Vagina (tissue), 2 donors: ENCODE measurements at regions not wholly inside any gene's neighbourhood (a gene's known extent, or its start where the extent isn't known, plus 50 kb on each side); places are given as distances from the start of the nearest gene placed in this dataset.

Source experiments
- DNase-seq, 2 donors: peaks; one replicate each; pipeline ENCODE4 v3.0.0-alpha.2; 2017; ENCODE audit errors: extremely low spot score in 2 of 2
- H3K27ac ChIP-seq: fragments of 200-600 bp; sonication (generic); one replicate; pipeline ENCODE4 v1.5.1; 2019
- H3K27me3 ChIP-seq: fragments of 200-600 bp; sonication (generic); one replicate; pipeline ENCODE4 v1.5.1; 2019
- H3K36me3 ChIP-seq, 2 donors: fragments of 200-600 bp; sonication (generic); one replicate each; pipeline ENCODE4 v1.5.1; 2017 to 2019
- H3K4me1 ChIP-seq: fragments of 200-600 bp; sonication (generic); one replicate; pipeline ENCODE4 v1.5.1; 2019
- H3K4me3 ChIP-seq, 2 donors: fragments of 200-600 bp; sonication (generic); 1 replicate in 1 of 2; 2 replicates in 1 of 2; pipeline ENCODE4 v1.5.1; 2016 to 2019
- H3K9me3 ChIP-seq: fragments of 200-600 bp; sonication (generic); one replicate; pipeline ENCODE4 v1.5.1; 2019
- POLR2A ChIP-seq, 2 donors: fragments of 450-650 bp; IDR thresholded peaks; one replicate each; pipeline ENCODE4 v1.6.1; 2017; ENCODE audit warnings: antibody characterized with exemption in 2 of 2, mild to moderate bottlenecking in 2 of 2, moderate library complexity in 2 of 2
- POLR2AphosphoS5 ChIP-seq, 2 donors: sonication (generic); formaldehyde crosslinking; IDR thresholded peaks; one replicate each; pipeline ENCODE4 v1.9.0; 2017; ENCODE audit warnings: antibody characterized with exemption in 2 of 2, mild to moderate bottlenecking in 2 of 2, low read depth in 1 of 2; ENCODE audit not compliant: insufficient read depth in 1 of 2
- intact Hi-C: fragments of 100-400 bp; cut with DNase I; formaldehyde crosslinking; loops from one replicate; pipeline ENCODE4 v1.15.1; 2023
- TF ChIP-seq, protein P1 (sequence below), 3 experiments: fragments of 450-650 bp in 2 of 3; fragments of 200-600 bp in 1 of 3; sonication (generic) in 1 of 3; IDR thresholded peaks; one replicate each; pipeline ENCODE4 v1.5.1; 2017 to 2019; ENCODE audit warnings: antibody characterized with exemption in 3 of 3, mild to moderate bottlenecking in 2 of 3, moderate library complexity in 2 of 3

- TF ChIP-seq, protein P1, sequence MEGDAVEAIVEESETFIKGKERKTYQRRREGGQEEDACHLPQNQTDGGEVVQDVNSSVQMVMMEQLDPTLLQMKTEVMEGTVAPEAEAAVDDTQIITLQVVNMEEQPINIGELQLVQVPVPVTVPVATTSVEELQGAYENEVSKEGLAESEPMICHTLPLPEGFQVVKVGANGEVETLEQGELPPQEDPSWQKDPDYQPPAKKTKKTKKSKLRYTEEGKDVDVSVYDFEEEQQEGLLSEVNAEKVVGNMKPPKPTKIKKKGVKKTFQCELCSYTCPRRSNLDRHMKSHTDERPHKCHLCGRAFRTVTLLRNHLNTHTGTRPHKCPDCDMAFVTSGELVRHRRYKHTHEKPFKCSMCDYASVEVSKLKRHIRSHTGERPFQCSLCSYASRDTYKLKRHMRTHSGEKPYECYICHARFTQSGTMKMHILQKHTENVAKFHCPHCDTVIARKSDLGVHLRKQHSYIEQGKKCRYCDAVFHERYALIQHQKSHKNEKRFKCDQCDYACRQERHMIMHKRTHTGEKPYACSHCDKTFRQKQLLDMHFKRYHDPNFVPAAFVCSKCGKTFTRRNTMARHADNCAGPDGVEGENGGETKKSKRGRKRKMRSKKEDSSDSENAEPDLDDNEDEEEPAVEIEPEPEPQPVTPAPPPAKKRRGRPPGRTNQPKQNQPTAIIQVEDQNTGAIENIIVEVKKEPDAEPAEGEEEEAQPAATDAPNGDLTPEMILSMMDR (IDR thresholded peaks at IDR 0.05) = no peak
- no peak for TF ChIP-seq POLR2A (IDR thresholded peaks at IDR 0.05)
- TF ChIP-seq POLR2AphosphoS5 (IDR thresholded peaks at IDR 0.05; ENCODE audit: insufficient read depth in 1 of 2, low read depth in 1 of 2) = no peak
- no peaks in the 10 kb centered on the region for H3K36me3 ChIP-seq
- no peaks in the 10 kb centered on the region for H3K27me3 ChIP-seq
- H3K4me1 ChIP-seq = no peaks in the 10 kb centered on the region
- peak; percentile 67 to 78 for DNase-seq
- H3K4me3 ChIP-seq = no peak overlapping the region
- intact Hi-C loops = no loop called here
- H3K27ac ChIP-seq = no peak overlapping the region
- H3K9me3 ChIP-seq = no peaks in the 10 kb centered on the region
Observed at GRCh38 chr14:99323603-99324185, 51.7 kb upstream of the BCL11B start.

GRCh38 chr14:99322731-99323599 lies 51.0 kb upstream of the BCL11B start:
- Histone ChIP-seq H3K27ac (no peak overlapping the region), H3K27me3 (no peaks in the 10 kb centered on the region), H3K4me3 (no peak overlapping the region), H3K4me1 (no peaks in the 10 kb centered on the region), H3K36me3 (no peaks in the 10 kb centered on the region), H3K9me3 (no peaks in the 10 kb centered on the region)
- intact Hi-C loops = no loop called here
- peak; percentile 67 to 92 for DNase-seq
- no peak for TF ChIP-seq POLR2AphosphoS5 (IDR thresholded peaks at IDR 0.05; ENCODE audit: insufficient read depth in 1 of 2, low read depth in 1 of 2)
- TF ChIP-seq POLR2A (IDR thresholded peaks at IDR 0.05) = no peak
- TF ChIP-seq, protein P1 (IDR thresholded peaks at IDR 0.05) = no peak

DNA sequence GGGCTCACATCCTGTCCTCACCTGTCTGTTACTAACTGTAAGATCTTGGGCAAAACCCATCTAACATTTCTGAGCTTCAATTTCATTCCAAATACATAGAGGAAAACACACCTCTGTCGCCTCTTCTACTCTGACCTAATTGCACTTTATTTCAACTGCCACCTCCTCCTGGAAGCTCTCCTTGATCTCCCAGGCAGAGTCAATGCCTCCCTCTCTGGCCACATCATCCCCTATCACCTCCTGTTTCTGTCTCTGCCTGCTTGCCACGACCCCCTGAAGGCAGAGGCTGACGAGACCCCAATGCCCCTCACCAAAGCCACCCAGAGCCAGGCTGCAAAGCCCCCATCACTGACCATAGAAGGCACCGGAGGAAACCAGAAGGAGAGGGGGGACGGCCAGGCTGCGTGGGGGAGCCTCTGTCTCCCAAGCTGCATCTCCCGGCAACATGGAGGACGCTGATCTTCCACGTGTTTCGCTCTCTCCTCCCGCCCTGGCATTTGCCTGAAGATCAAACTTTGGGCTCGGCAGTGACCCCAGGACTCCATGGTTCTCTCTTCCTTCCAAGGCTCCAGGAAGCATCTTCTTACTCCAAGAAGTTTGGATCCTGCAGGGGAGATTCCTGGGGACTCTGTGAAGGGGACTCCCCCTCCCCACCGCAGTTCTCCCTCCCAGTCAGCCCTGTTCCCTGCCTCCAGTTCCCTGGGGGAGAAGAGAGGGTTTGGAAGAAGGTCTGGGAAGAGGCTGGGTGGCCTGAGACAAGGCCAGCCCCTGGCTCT lies 50.1 kb upstream of the BCL11B start:
- no peaks in the 10 kb centered on the region for H3K36me3 ChIP-seq
- intact Hi-C loops = no loop called here
- TF ChIP-seq, protein P1 (IDR thresholded peaks at IDR 0.05) = no peak
- no peak for TF ChIP-seq POLR2A (IDR thresholded peaks at IDR 0.05)
- no peak for TF ChIP-seq POLR2AphosphoS5 (IDR thresholded peaks at IDR 0.05; ENCODE audit: insufficient read depth in 1 of 2, low read depth in 1 of 2)
- H3K27me3 ChIP-seq = no peaks in the 10 kb centered on the region
- H3K4me3 ChIP-seq = no peak overlapping the region
- no peaks in the 10 kb centered on the region for H3K4me1 ChIP-seq
- H3K9me3 ChIP-seq = no peaks in the 10 kb centered on the region
- H3K27ac ChIP-seq = no peak overlapping the region
- DNase-seq = peak; percentile 60 to 74
